ENCODE measurements at regions not wholly inside any gene's neighbourhood (a gene's known extent, or its start where the extent isn't known, plus 50 kb on each side); places are given as distances from the start of the nearest gene placed in this dataset.
"Not testable (repeated sequence)": the region's sequence is repeated elsewhere in the genome, so short reads cannot be mapped to it uniquely, and the experiment has no call there.

DNA sequence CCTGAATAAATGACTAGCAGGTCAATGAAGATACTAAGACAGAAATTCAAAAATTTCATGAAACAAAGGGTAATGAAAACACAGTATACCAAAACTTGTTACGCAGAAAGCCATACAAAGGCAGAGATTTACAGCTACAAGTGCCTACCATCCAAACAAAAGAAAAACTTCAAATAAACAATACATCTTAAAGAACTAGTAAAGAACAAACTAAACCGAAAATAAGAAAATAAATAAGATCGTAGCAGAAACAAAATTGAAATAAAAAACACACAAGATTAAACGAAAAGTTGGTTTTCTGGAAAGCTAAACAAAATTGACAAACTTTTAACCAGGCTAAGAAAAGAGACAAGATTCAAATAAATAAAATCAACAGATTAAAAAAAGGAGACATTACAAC, 51.5 kb downstream of the VPREB1 start:
- DNase-seq (ENCODE audit: extremely low read depth, low read depth); H3K4me3 ChIP-seq (replicated peaks; ENCODE audit: low read depth, low read length): not testable (repeated sequence)

- H3K4me3 ChIP-seq (replicated peaks; ENCODE audit: low read depth, low read length), result peak overlapping the region; percentile 64
- DNase-seq (ENCODE audit: extremely low read depth, low read depth), result not testable (repeated sequence)
Measured at GRCh38 chr22:22297159-22297793, 52.7 kb downstream of the VPREB1 start.

DNA sequence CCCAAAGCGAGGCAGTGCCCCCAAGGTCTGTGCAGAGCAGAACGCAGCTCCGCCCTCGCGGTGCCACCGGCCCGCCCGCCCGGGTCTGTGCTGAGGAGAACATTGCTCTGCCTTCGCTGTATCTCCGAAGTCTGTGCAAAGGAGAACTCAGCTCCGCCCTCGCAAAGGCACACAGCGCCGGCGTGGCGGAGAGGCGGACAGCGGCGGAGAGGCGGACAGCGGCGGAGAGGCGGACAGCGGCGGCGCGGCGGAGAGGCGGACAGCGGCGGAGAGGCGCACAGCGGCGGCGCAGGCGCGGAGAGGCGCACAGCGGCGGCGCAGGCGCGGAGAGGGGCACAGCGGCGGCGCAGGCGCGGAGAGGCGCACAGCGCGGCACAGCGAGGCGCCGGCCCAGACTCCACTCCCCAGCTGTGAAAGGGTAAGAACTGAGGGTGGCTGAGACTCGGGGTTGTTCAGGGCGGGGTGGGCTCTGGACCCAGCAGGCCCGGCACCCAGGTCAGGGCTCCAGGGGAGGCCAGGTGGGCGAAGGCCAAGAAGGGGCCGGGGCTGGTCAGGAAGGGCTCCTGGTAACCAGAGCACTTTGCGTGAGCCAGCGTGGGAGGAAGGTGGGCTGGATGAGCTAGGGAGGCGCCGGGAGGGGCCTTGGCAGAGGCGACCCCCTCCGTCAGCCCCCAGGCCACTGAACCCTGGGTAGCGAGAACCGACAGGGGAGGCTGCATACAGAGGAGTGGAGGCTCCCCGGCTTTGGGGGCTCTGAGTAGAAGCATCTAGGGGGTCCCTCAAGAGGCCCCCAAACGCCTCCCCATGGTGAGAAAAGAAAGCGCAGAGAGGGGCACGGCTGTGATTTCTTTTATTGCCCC, 53.4 kb downstream of the VPREB1 start:
- DNase-seq (ENCODE audit: extremely low read depth, low read depth), result not testable (repeated sequence)
- peak overlapping the region; percentile 64 for H3K4me3 ChIP-seq (replicated peaks; ENCODE audit: low read depth, low read length)

DNA sequence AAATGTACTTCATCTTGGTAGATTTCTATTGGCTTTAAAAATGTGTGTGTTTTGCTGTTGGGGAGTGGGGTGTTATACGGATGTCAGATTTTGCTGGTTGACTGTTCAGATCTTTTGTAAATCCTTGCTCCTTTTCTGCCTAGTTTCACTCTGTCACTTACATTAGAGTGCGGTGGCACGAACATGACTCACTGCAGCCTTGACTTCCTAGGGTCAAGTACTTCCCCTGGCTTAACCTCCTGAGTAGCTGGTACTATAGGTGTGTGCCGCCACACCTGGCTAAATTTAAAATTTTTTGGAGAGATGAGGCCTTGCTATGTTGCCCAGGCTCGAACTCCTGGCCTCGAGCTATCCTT, 54.0 kb downstream of the VPREB1 start:
- not testable (repeated sequence) for DNase-seq (ENCODE audit: extremely low read depth, low read depth)
- H3K4me3 ChIP-seq (replicated peaks; ENCODE audit: low read depth, low read length), result peak overlapping the region; percentile 64

DNA sequence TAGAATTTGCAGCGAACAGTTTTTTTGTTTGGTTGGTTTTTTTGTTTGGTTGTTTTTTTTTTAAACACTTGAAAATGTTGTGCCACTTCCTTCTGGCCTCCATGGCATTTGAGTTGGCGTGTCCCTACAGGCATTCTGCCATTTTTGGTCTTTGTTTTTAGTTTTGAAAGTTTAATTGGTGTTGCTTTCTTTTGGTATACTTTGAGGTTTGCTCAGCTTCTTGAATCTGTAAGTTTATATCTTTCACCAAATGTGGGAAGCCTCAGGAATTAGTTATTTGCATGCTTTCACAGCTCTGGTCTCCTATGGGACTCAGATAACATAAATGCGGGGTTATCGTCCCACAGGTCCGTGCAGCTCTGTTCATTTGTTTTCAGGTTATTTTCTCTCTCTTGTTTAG, 55.9 kb downstream of the VPREB1 start:
- not testable (repeated sequence) for H3K4me3 ChIP-seq (replicated peaks; ENCODE audit: low read depth, low read length); DNase-seq (ENCODE audit: extremely low read depth, low read depth)

DNA sequence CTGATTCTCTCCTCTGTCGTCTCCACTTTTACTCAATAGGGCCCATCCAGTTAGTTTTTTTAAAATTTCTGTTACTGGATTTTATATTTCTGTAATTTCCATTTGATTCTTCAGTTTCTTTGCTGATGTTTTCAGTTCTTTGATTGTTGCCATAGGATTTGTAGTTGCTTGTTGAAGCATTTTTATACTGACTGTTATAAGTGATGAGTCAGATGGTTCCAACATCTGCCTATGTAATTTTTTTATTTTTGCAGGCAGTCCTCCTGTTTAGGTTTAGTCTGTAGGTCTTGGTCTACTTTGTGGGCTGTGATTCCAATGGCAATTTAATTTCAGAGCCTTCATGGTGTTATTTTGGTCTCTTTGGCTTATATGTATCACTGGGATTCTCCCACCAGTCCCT, 56.4 kb downstream of the VPREB1 start:
- not testable (repeated sequence) for H3K4me3 ChIP-seq (replicated peaks; ENCODE audit: low read depth, low read length)

GRCh38 chr22:22316589-22316988, 72.0 kb downstream of the VPREB1 start:
- no peak overlapping the region for H3K4me3 ChIP-seq (replicated peaks; ENCODE audit: low read depth, low read length)
- no peak for DNase-seq (ENCODE audit: extremely low read depth, low read depth)
- TF ChIP-seq, protein P1, sequence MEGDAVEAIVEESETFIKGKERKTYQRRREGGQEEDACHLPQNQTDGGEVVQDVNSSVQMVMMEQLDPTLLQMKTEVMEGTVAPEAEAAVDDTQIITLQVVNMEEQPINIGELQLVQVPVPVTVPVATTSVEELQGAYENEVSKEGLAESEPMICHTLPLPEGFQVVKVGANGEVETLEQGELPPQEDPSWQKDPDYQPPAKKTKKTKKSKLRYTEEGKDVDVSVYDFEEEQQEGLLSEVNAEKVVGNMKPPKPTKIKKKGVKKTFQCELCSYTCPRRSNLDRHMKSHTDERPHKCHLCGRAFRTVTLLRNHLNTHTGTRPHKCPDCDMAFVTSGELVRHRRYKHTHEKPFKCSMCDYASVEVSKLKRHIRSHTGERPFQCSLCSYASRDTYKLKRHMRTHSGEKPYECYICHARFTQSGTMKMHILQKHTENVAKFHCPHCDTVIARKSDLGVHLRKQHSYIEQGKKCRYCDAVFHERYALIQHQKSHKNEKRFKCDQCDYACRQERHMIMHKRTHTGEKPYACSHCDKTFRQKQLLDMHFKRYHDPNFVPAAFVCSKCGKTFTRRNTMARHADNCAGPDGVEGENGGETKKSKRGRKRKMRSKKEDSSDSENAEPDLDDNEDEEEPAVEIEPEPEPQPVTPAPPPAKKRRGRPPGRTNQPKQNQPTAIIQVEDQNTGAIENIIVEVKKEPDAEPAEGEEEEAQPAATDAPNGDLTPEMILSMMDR (IDR thresholded peaks at IDR 0.05; ENCODE audit: low read depth, low read length, missing control alignments), result no peak

More for the DNA sequence above, 56.4 kb downstream of the VPREB1 start:
- DNase-seq (ENCODE audit: extremely low read depth, low read depth), result not testable (repeated sequence)

DNA sequence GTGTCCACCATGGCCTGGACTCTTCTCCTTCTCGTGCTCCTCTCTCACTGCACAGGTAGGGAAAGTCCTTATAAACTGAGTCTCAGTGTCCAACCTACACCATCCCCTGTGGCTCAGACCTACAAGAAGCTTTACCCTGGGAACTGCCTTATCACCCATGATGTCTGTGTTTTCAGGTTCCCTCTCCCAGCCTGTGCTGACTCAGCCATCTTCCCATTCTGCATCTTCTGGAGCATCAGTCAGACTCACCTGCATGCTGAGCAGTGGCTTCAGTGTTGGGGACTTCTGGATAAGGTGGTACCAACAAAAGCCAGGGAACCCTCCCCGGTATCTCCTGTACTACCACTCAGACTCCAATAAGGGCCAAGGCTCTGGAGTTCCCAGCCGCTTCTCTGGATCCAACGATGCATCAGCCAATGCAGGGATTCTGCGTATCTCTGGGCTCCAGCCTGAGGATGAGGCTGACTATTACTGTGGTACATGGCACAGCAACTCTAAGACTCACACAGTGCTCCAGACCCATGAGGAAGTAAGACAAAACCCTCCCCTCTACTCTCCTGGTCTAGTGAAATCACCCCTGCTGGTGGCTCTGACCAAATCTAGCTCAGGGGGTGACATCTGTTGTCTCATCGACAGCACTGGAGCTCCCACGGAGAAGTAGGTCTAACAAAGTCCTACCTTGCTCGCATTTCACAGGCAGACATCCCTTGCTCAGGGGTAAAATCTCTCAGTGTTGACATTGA, 74.3 kb downstream of the VPREB1 start:
- TF ChIP-seq, protein P1 (IDR thresholded peaks at IDR 0.05; ENCODE audit: low read depth, low read length, missing control alignments), result no peak
- H3K4me3 ChIP-seq (replicated peaks; ENCODE audit: low read depth, low read length), result no peak overlapping the region
- DNase-seq (ENCODE audit: extremely low read depth, low read depth), result no peak

DNA sequence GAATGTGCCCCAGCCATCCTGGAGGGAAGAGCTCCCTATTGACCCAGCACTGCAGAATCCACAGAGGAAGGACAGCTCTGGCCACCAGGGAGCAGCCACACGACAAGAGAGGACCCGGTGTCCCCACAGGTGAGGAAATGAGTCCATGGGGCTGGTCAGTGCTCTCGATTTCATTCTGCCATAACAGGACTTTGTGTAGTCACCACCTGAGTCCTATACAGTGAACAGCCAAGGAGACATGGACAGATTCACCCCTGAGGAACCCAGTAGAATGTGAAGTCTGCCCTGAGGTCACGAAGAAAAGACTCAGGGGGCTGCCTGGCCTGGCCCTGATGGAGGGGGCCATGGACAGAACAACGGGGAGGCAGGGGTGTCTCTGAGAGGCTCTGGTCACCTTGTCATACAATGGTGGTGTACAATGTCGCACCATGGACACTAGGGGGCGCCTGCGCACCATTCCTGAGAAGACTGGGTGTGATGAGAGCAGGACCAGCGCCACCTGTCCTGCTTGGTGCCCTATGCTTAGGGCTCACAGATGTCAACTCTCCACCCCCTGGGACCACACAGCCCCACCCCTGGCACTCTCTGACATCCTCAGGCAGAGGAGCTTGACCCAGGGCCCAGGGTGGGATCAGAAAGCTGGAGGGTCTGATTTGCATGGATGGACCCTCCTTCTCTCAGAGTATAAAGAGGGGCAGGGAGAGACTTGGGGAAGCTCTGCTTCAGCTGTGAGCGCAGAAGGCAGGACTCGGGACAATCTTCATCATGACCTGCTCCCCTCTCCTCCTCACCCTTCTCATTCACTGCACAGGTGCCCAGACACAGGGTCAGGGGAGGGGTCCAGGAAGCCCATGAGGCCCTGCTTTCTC, 77.4 kb downstream of the VPREB1 start:
- DNase-seq (ENCODE audit: extremely low read depth, low read depth), result peak; percentile 21
- TF ChIP-seq, protein P1 (IDR thresholded peaks at IDR 0.05; ENCODE audit: low read depth, low read length, missing control alignments), result peak; percentile 84
- H3K4me3 ChIP-seq (replicated peaks; ENCODE audit: low read depth, low read length), result not testable (repeated sequence)
